Transverse colon (tissue), 4 donors: ENCODE measurements at regions not wholly inside any gene's neighbourhood (a gene's known extent, or its start where the extent isn't known, plus 50 kb on each side); places are given as distances from the start of the nearest gene placed in this dataset.
"Not testable (repeated sequence)": the region's sequence is repeated elsewhere in the genome, so short reads cannot be mapped to it uniquely, and the experiment has no call there.

ENCODE experiments used
- DNase-seq: peaks from one replicate; pipeline ENCODE4 v3.0.0-alpha.2; 2019
- H3K27ac ChIP-seq, 4 donors: fragments of 200-600 bp; sonication (generic); 2 replicates each; pipeline ENCODE4 v1.5.1; 2016 to 2018; ENCODE audit warnings: inconsistent platforms in 4 of 4
- H3K27me3 ChIP-seq: fragments of 200-600 bp; sonication (generic); 2 replicates; pipeline ENCODE4 v1.5.1; 2017; ENCODE audit warnings: inconsistent platforms
- H3K36me3 ChIP-seq, 4 donors: fragments of 200-600 bp; sonication (generic); 2 replicates each; pipeline ENCODE4 v1.5.1; 2017 to 2019; ENCODE audit warnings: inconsistent platforms in 4 of 4
- H3K4me1 ChIP-seq, 4 donors: fragments of 200-600 bp; sonication (generic); 2 replicates each; pipeline ENCODE4 v1.5.1; 2017 to 2020; ENCODE audit warnings: inconsistent platforms in 4 of 4
- H3K4me3 ChIP-seq, 4 donors: fragments of 200-600 bp; sonication (generic); 1 replicate in 1 of 4; 2 replicates in 3 of 4; pipeline versions ENCODE4 v1.5.1 to v1.6.1; 2017 to 2019; ENCODE audit warnings: inconsistent platforms in 4 of 4
- H3K9me3 ChIP-seq, 2 donors: fragments of 200-600 bp; sonication (generic); 2 replicates each; pipeline ENCODE4 v1.5.1; 2017 to 2019; ENCODE audit warnings: inconsistent platforms in 2 of 2
- CTCF ChIP-seq, 5 experiments: fragments of 200-600 bp in 3 of 5; fragments of 450-650 bp in 2 of 5; sonication (generic) in 3 of 5; IDR thresholded peaks; 1 replicate in 2 of 5; 2 replicates in 3 of 5; pipeline ENCODE4 v1.5.1; 2016 to 2017; ENCODE audit warnings: antibody characterized with exemption in 5 of 5, inconsistent platforms in 3 of 5, mild to moderate bottlenecking in 2 of 5, moderate library complexity in 1 of 5
- EP300 ChIP-seq: sonication (generic); formaldehyde crosslinking; IDR thresholded peaks from one replicate; pipeline ENCODE4 v1.6.1; 2017; ENCODE audit warnings: antibody characterized with exemption, low read depth
- POLR2A ChIP-seq: fragments of 450-650 bp; IDR thresholded peaks from one replicate; pipeline ENCODE4 v1.6.1; 2016; ENCODE audit warnings: antibody characterized with exemption, mild to moderate bottlenecking, moderate library complexity
- POLR2AphosphoS5 ChIP-seq, 3 donors: sonication (generic); formaldehyde crosslinking; IDR thresholded peaks; one replicate each; pipeline ENCODE4 v1.6.1; 2016; ENCODE audit warnings: antibody characterized with exemption in 3 of 3
- WGBS, 2 donors: methylation state at CpG; one replicate each; pipeline ENCODE4 v1.1.5; 2018; ENCODE audit warnings: low coverage in 1 of 2; 5-methylcytosine and 5-hydroxymethylcytosine counted together
- in situ Hi-C, 4 donors: fragments of 200-750 bp; cut with MboI; loops; one replicate each; pipeline versions ENCODE4 v1.15.0 to v1.15.1; 2017; ENCODE audit warnings: low sequenced_read_pairs in 3 of 4, low pct_ligation_motif_present in 1 of 4, low pct_unique_long_range_greater_than_20kb in 1 of 4
- intact Hi-C: fragments of 100-400 bp; cut with DNase I; formaldehyde crosslinking; loops from one replicate; pipeline ENCODE4 v1.15.1; 2023; ENCODE audit warnings: low total_unique reads

- Histone ChIP-seq H3K4me1 (peaks cover 0 to 5% (median 0%) of the 10 kb centered on the region in 4 donors), H3K9me3 (no peaks in the 10 kb centered on the region), H3K36me3 (no peaks in the 10 kb centered on the region), H3K4me3 (no peak overlapping the region), H3K27ac (no peak overlapping the region), H3K27me3 (no peaks in the 10 kb centered on the region)
- TF ChIP-seq POLR2AphosphoS5 (IDR thresholded peaks at IDR 0.05) = no peak
- no peak for TF ChIP-seq EP300
- TF ChIP-seq CTCF (IDR thresholded peaks at IDR 0.05) = no peak
- no peak for TF ChIP-seq POLR2A
- in situ Hi-C loops (no loop called here), intact Hi-C loops (no loop called here)
- 92% methylated on average over 15 of the region's 17 CpGs; no CpG with 5 or more reads in 1 of the 2 donors for WGBS, 2 donors
- no peak for DNase-seq
These were observed 107.0 kb downstream of the ERMARD start for GRCh38 chr6:169858293-169858934.

- no peak for TF ChIP-seq POLR2AphosphoS5 (IDR thresholded peaks at IDR 0.05)
- TF ChIP-seq POLR2A = no peak
- TF ChIP-seq EP300 = no peak
- intact Hi-C loops = no loop called here
- no peak overlapping the region for H3K4me3 ChIP-seq
- H3K36me3 ChIP-seq = no peaks in the 10 kb centered on the region
- in situ Hi-C loops = no loop called here
- no peak for DNase-seq
- no peak overlapping the region for H3K27ac ChIP-seq
- peaks cover 0 to 5% (median 0%) of the 10 kb centered on the region in 4 donors for H3K4me1 ChIP-seq
- WGBS, 2 donors = 88 to 94% methylated on average over 4 to 18 of the region's 19 CpGs
- no peaks in the 10 kb centered on the region for H3K27me3 ChIP-seq
- no peaks in the 10 kb centered on the region for H3K9me3 ChIP-seq
These were observed 106.2 kb downstream of the ERMARD start for GRCh38 chr6:169857343-169858292.

GRCh38 chr6:169856442-169857342 is 105.3 kb downstream of the ERMARD start:
- H3K9me3 ChIP-seq, H3K4me1 ChIP-seq, intact Hi-C loops, DNase-seq, in situ Hi-C loops, H3K27ac ChIP-seq, H3K36me3 ChIP-seq, H3K27me3 ChIP-seq, H3K4me3 ChIP-seq: not testable (repeated sequence)
- 92 to 100% methylated on average over 1 to 45 of the region's 49 CpGs for WGBS, 2 donors

GRCh38 chr6:169854813-169855212 is 103.4 kb downstream of the ERMARD start:
- DNase-seq = no peak
- H3K4me3 ChIP-seq = no peak overlapping the region
- TF ChIP-seq POLR2AphosphoS5 (IDR thresholded peaks at IDR 0.05) (no peak), EP300 (no peak), POLR2A (no peak), CTCF (IDR thresholded peaks at IDR 0.05) (no peak)
- H3K36me3 ChIP-seq = no peaks in the 10 kb centered on the region
- no peaks in the 10 kb centered on the region for H3K27me3 ChIP-seq
- WGBS, 2 donors = 90% methylated on average over 4 of the region's 4 CpGs; no CpG with 5 or more reads in 1 of the 2 donors
- intact Hi-C loops = no loop called here
- no peaks in the 10 kb centered on the region for H3K9me3 ChIP-seq
- in situ Hi-C loops = no loop called here
- no peak overlapping the region for H3K27ac ChIP-seq
- no peaks in the 10 kb centered on the region for H3K4me1 ChIP-seq
